HG02943 (cell line): ENCODE measurements at regions not wholly inside any gene's neighbourhood (a gene's known extent, or its start where the extent isn't known, plus 50 kb on each side); places are given as distances from the start of the nearest gene placed in this dataset.
A peak's percentile ranks its signal among the peaks of the same experiment; 100 is the strongest.

Source experiments
- ATAC-seq: cut with Tn5 transposase; IDR thresholded peaks from one replicate; pipeline ENCODE4 v1.9.1; 2021; ENCODE audit warnings: mild to moderate bottlenecking, low read depth, moderate library complexity; ENCODE audit not compliant: unreplicated experiment

- ATAC-seq: no peak
Measured at GRCh38 chr7:131109011-131109758, 218.5 kb upstream of the MKLN1 start.

- no peak for ATAC-seq
Measured at GRCh38 chr7:131109759-131110296, 217.8 kb upstream of the MKLN1 start.

- ATAC-seq: no peak
Measured at GRCh38 chr7:131110297-131111080, 217.2 kb upstream of the MKLN1 start.

- ATAC-seq: no peak
Measured at GRCh38 chr7:131111081-131111576, 216.5 kb upstream of the MKLN1 start.

GRCh38 chr7:131111792-131112191 lies 215.9 kb upstream of the MKLN1 start:
- ATAC-seq: no peak

GRCh38 chr7:131112431-131112830 lies 215.2 kb upstream of the MKLN1 start:
- no peak for ATAC-seq

GRCh38 chr7:131115340-131115739 lies 212.3 kb upstream of the MKLN1 start:
- ATAC-seq: no peak

GRCh38 chr7:131117439-131117838 lies 210.2 kb upstream of the MKLN1 start:
- no peak for ATAC-seq

- no peak for ATAC-seq
Measured at GRCh38 chr7:131119381-131119780, 208.3 kb upstream of the MKLN1 start.

GRCh38 chr7:131122394-131122793 lies 205.3 kb upstream of the MKLN1 start:
- ATAC-seq: no peak

- peak; percentile 91 for ATAC-seq
Measured at GRCh38 chr7:131124001-131124629, 203.6 kb upstream of the MKLN1 start.

- no peak for ATAC-seq
Measured at GRCh38 chr7:131124867-131125266, 202.8 kb upstream of the MKLN1 start.

GRCh38 chr7:131130324-131130723 lies 197.4 kb upstream of the MKLN1 start:
- ATAC-seq: no peak

- ATAC-seq: no peak
Measured at GRCh38 chr7:131131012-131131745, 196.5 kb upstream of the MKLN1 start.

- ATAC-seq: no peak
Measured at GRCh38 chr7:131131746-131132431, 195.8 kb upstream of the MKLN1 start.

- ATAC-seq: no peak
Measured at GRCh38 chr7:131139462-131139861, 188.2 kb upstream of the MKLN1 start.

- ATAC-seq: no peak
Measured at GRCh38 chr7:131141443-131141967, 186.2 kb upstream of the MKLN1 start.

- no peak for ATAC-seq
Measured at GRCh38 chr7:131143869-131144268, 183.8 kb upstream of the MKLN1 start.

GRCh38 chr7:131145026-131145425 lies 182.7 kb upstream of the MKLN1 start:
- no peak for ATAC-seq
